KMS-11 (cell line): ENCODE measurements at regions not wholly inside any gene's neighbourhood (a gene's known extent, or its start where the extent isn't known, plus 50 kb on each side); places are given as distances from the start of the nearest gene placed in this dataset.

Source experiments
- H2AFZ ChIP-seq: fragments of 200-600 bp; sonication (generic); 2 replicates; pipeline ENCODE4 v1.6.1; 2016; ENCODE audit warnings: antibody characterized with exemption, mixed run types, low read depth
- H3K27ac ChIP-seq: fragments of 200-600 bp; sonication (generic); 2 replicates; pipeline ENCODE4 v1.6.1; 2016; ENCODE audit warnings: mild to moderate bottlenecking, mixed run types
- H3K27me3 ChIP-seq: fragments of 200-600 bp; sonication (generic); 2 replicates; pipeline ENCODE4 v1.6.1; 2017; ENCODE audit warnings: mild to moderate bottlenecking, low read depth, mixed run types, moderate library complexity; ENCODE audit not compliant: insufficient read depth
- H3K36me3 ChIP-seq: fragments of 200-600 bp; sonication (generic); 2 replicates; pipeline ENCODE4 v1.6.1; 2017; ENCODE audit warnings: mild to moderate bottlenecking, mixed run types; ENCODE audit not compliant: insufficient read depth
- H3K4me1 ChIP-seq: fragments of 200-600 bp; sonication (generic); 2 replicates; pipeline ENCODE4 v1.6.1; 2016; ENCODE audit warnings: mild to moderate bottlenecking, low read depth, mixed run types; ENCODE audit not compliant: poor library complexity, severe bottlenecking
- H3K4me2 ChIP-seq: fragments of 200-600 bp; sonication (generic); 2 replicates; pipeline ENCODE4 v1.7.0; 2016; ENCODE audit warnings: mild to moderate bottlenecking, mixed run types
- H3K4me3 ChIP-seq: fragments of 200-600 bp; sonication (generic); IDR thresholded peaks from 2 replicates; pipeline ENCODE4 v1.6.1; 2017; ENCODE audit warnings: low read depth, low read length, mixed read lengths; ENCODE audit not compliant: insufficient read depth
- H3K79me2 ChIP-seq: fragments of 200-600 bp; sonication (generic); 2 replicates; pipeline ENCODE4 v1.6.1; 2016; ENCODE audit warnings: low read depth, mixed run types; ENCODE audit not compliant: insufficient read depth
- H3K9ac ChIP-seq: fragments of 200-600 bp; sonication (generic); 2 replicates; pipeline ENCODE4 v1.6.1; 2016; ENCODE audit warnings: mild to moderate bottlenecking, mixed run types
- H4K20me1 ChIP-seq: fragments of 200-600 bp; sonication (generic); 2 replicates; pipeline ENCODE4 v1.6.1; 2016; ENCODE audit warnings: mild to moderate bottlenecking, mixed run types; ENCODE audit not compliant: insufficient read depth
- CTCF ChIP-seq: fragments of 200-600 bp; sonication (generic); conservative IDR thresholded peaks from 2 replicates; pipeline ENCODE4 v1.6.1; 2017; ENCODE audit warnings: low read depth, mild to moderate bottlenecking, antibody characterized with exemption, low read length, moderate library complexity, mixed read lengths

- Histone ChIP-seq H3K27ac (no peak overlapping the region), H4K20me1 (no peaks in the 10 kb centered on the region)
Observed at GRCh38 chr9:27785714-27786100, 212.4 kb upstream of the C9orf72 start.

GRCh38 chr9:27787891-27788290 lies 214.6 kb upstream of the C9orf72 start:
- no peaks in the 10 kb centered on the region for H4K20me1 ChIP-seq
- no peak overlapping the region for H3K4me3 ChIP-seq
- H3K4me2 ChIP-seq: no peak overlapping the region
- H3K36me3 ChIP-seq: no peaks in the 10 kb centered on the region
- H2AFZ ChIP-seq: no peak overlapping the region
- TF ChIP-seq CTCF: no peak
- no peaks in the 10 kb centered on the region for H3K79me2 ChIP-seq
- no peak overlapping the region for H3K9ac ChIP-seq
- no peaks in the 10 kb centered on the region for H3K4me1 ChIP-seq
- no peaks in the 10 kb centered on the region for H3K27me3 ChIP-seq
- no peak overlapping the region for H3K27ac ChIP-seq

More at GRCh38 chr9:27785714-27786100, 212.4 kb upstream of the C9orf72 start:
- no peak overlapping the region for H3K4me3 ChIP-seq
- H3K27me3 ChIP-seq: no peaks in the 10 kb centered on the region
- H3K79me2 ChIP-seq: no peaks in the 10 kb centered on the region
- no peak overlapping the region for H3K9ac ChIP-seq
- TF ChIP-seq CTCF: no peak
- H3K4me2 ChIP-seq: no peak overlapping the region
- no peaks in the 10 kb centered on the region for H3K36me3 ChIP-seq
- H2AFZ ChIP-seq: no peak overlapping the region
- H3K4me1 ChIP-seq: no peaks in the 10 kb centered on the region

- H3K4me3 ChIP-seq: no peak overlapping the region
- H3K27ac ChIP-seq: no peak overlapping the region
- H3K36me3 ChIP-seq: no peaks in the 10 kb centered on the region
- H3K4me1 ChIP-seq: no peaks in the 10 kb centered on the region
- no peak overlapping the region for H3K9ac ChIP-seq
- no peaks in the 10 kb centered on the region for H4K20me1 ChIP-seq
- no peak overlapping the region for H3K4me2 ChIP-seq
- no peaks in the 10 kb centered on the region for H3K27me3 ChIP-seq
- no peaks in the 10 kb centered on the region for H3K79me2 ChIP-seq
- no peak for TF ChIP-seq CTCF
- no peak overlapping the region for H2AFZ ChIP-seq
Observed at GRCh38 chr9:27791311-27791710, 218.0 kb upstream of the C9orf72 start.

- Histone ChIP-seq H3K4me2 (no peak overlapping the region), H3K27ac (no peak overlapping the region), H4K20me1 (no peaks in the 10 kb centered on the region), H3K79me2 (no peaks in the 10 kb centered on the region), H3K9ac (no peak overlapping the region), H3K36me3 (no peaks in the 10 kb centered on the region), H2AFZ (no peak overlapping the region), H3K4me1 (no peaks in the 10 kb centered on the region), H3K27me3 (no peaks in the 10 kb centered on the region), H3K4me3 (no peak overlapping the region)
- TF ChIP-seq CTCF: no peak
Observed at GRCh38 chr9:27792971-27793689, 219.8 kb upstream of the C9orf72 start.
